Psoas muscle (tissue), 7 donors: ENCODE measurements at regions not wholly inside any gene's neighbourhood (a gene's known extent, or its start where the extent isn't known, plus 50 kb on each side); places are given as distances from the start of the nearest gene placed in this dataset.
A peak's percentile ranks its signal among the peaks of the same experiment; 100 is the strongest.

Experiments
- ATAC-seq, 4 donors: fragments of 200-7000 bp; cut with Tn5 transposase; one replicate each; pipeline ENCODE4 v1.9.1; 2020; ENCODE audit warnings: moderate library complexity in 3 of 4, mild to moderate bottlenecking in 2 of 4
- DNase-seq, 2 donors: peaks; one replicate each; pipeline ENCODE4 v3.0.0-alpha.2; 2020
- H3K27ac ChIP-seq: fragments of 200-600 bp; one replicate; pipeline ENCODE4 v1.8.0; 2022
- H3K27me3 ChIP-seq, 3 donors: fragments of 200-600 bp in 1 of 3; one replicate each; pipeline versions ENCODE4 v1.6.1 to v1.8.0; 2013 to 2022; ENCODE audit warnings: low read length in 2 of 3, mild to moderate bottlenecking in 2 of 3, moderate library complexity in 1 of 3; ENCODE audit not compliant: insufficient read depth in 3 of 3
- H3K36me3 ChIP-seq, 2 donors: fragments of 200-600 bp in 1 of 2; one replicate each; pipeline versions ENCODE4 v1.6.1 to v1.8.0; 2013 to 2022; ENCODE audit warnings: low read depth in 1 of 2, mild to moderate bottlenecking in 1 of 2, moderate library complexity in 1 of 2; ENCODE audit not compliant: insufficient read depth in 1 of 2
- H3K4me1 ChIP-seq: fragments of 200-600 bp; one replicate; pipeline ENCODE4 v1.8.0; 2022
- H3K4me3 ChIP-seq: fragments of 200-600 bp; one replicate; pipeline ENCODE4 v1.8.0; 2022; ENCODE audit warnings: mild to moderate bottlenecking
- H3K9me3 ChIP-seq: fragments of 200-600 bp; one replicate; pipeline ENCODE4 v1.8.0; 2022
- WGBS, 3 donors: extraction: QIAGEN DNeasy Blood & Tissue Kit; methylation state at CpG; one replicate each; pipeline versions ENCODE4 v1.1.6 to v1.1.7; 2013; 5-methylcytosine and 5-hydroxymethylcytosine counted together
- intact Hi-C, 2 donors: fragments of 100-400 bp; cut with DNase I; formaldehyde crosslinking; loops; one replicate each; pipeline versions ENCODE4 v1.11.0 to v1.14.2; 2022
- TF ChIP-seq, protein P1 (sequence below): fragments of 200-600 bp; IDR thresholded peaks from one replicate; pipeline ENCODE4 v1.8.0; 2022; ENCODE audit warnings: antibody characterized with exemption
- donor health status: healthy with polysubstance abuse.
- donor health status: DM: no; HTN: no; CAD: no; lungs with moderate emphysema.
- donor health status: Bipolar disorder and iron deficiency.
- donor health status: healthy.
- donor health status: DM: yes; HTN: yes; CAD: no.
- donor health status: DM: no; HTN: no; CAD: no.
- donor health status: DM: yes; HTN: yes; CAD: no.

DNA sequence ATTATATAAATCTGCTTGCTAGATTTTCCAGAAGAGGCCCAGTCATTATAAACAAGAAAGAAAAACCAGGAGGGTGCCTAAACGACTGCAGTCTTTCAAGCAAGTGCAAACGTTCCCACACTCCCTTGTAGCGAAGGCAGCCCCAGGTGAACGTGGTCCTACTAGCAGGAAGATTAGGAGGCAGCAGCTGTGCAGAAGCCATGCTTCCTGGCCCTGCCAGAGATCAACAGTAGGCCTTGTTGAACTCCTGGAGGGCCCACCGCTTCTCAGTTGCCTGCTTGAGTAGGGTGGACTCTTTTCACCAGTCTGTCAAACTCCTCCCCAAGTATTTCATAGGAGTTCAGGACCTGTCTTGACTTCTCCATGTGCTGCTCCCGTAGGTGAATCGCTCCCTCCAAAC lies 163.0 kb upstream of the GORAB start:
- TF ChIP-seq, protein P1, sequence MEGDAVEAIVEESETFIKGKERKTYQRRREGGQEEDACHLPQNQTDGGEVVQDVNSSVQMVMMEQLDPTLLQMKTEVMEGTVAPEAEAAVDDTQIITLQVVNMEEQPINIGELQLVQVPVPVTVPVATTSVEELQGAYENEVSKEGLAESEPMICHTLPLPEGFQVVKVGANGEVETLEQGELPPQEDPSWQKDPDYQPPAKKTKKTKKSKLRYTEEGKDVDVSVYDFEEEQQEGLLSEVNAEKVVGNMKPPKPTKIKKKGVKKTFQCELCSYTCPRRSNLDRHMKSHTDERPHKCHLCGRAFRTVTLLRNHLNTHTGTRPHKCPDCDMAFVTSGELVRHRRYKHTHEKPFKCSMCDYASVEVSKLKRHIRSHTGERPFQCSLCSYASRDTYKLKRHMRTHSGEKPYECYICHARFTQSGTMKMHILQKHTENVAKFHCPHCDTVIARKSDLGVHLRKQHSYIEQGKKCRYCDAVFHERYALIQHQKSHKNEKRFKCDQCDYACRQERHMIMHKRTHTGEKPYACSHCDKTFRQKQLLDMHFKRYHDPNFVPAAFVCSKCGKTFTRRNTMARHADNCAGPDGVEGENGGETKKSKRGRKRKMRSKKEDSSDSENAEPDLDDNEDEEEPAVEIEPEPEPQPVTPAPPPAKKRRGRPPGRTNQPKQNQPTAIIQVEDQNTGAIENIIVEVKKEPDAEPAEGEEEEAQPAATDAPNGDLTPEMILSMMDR: no peak
- H3K4me1 ChIP-seq: no peaks in the 10 kb centered on the region
- no peak for ATAC-seq
- intact Hi-C loops: no loop called here
- no peaks in the 10 kb centered on the region for H3K36me3 ChIP-seq
- no peak overlapping the region for H3K27ac ChIP-seq
- DNase-seq: no peak
- H3K27me3 ChIP-seq: no peaks in the 10 kb centered on the region
- no peaks in the 10 kb centered on the region for H3K9me3 ChIP-seq
- no peak overlapping the region for H3K4me3 ChIP-seq
- 69 to 75% (median 73%) methylated on average over 7 of the region's 7 CpGs for WGBS, 3 donors

DNA sequence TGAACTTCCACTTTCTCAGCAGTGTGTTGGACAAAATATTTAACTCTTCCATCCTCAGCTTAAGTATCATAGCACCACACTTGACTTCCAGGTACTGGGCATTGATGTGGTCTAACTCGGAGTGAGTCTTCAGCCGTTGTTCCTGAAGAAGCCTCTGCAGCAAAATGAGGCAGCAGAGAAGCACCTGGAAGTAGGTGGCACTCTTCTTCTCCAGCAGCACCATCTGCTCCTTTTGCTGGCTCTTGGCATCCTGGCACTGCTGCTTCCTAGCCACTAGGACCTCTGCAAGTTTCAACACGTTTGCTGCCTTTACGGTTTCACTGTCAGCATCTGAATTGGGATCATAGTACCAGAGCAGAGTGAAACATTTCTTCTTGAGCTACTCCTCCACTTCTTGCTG lies 162.5 kb upstream of the GORAB start:
- Histone ChIP-seq H3K27ac (no peak overlapping the region), H3K9me3 (no peaks in the 10 kb centered on the region), H3K4me1 (no peaks in the 10 kb centered on the region), H3K27me3 (no peaks in the 10 kb centered on the region), H3K36me3 (no peaks in the 10 kb centered on the region), H3K4me3 (no peak overlapping the region)
- intact Hi-C loops: no loop called here
- 87 to 91% (median 90%) methylated on average over 4 of the region's 4 CpGs for WGBS, 3 donors
- ATAC-seq (no peak), DNase-seq (no peak)
- TF ChIP-seq, protein P1: no peak

DNA sequence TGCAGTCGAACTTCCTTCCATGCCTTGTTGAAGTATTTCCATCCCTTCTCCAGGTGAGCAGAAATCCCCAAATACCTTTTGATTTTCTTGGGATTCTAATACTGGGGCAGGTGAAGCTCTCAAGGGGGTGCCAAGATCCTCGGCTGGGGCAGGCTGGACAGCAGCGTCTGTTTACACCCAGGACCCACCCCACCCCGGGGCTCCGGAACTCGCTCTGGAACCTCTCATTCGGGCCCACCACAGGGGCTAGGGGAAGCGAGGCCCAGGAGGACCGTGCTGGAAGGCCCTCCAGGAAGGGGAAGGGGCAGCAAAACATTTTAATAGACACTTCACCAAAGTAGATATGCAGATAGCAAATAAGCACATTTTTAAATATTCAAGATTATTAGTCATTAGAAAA lies 161.9 kb upstream of the GORAB start:
- 85 to 93% (median 92%) methylated on average over 9 of the region's 9 CpGs for WGBS, 3 donors
- no peak overlapping the region for H3K4me3 ChIP-seq
- DNase-seq: peak in 1 of 2 donors; percentile 52
- intact Hi-C loops: no loop called here
- H3K9me3 ChIP-seq: no peaks in the 10 kb centered on the region
- no peak for ATAC-seq
- no peaks in the 10 kb centered on the region for H3K27me3 ChIP-seq
- H3K4me1 ChIP-seq: no peaks in the 10 kb centered on the region
- no peaks in the 10 kb centered on the region for H3K36me3 ChIP-seq
- TF ChIP-seq, protein P1: no peak
- H3K27ac ChIP-seq: no peak overlapping the region

DNA sequence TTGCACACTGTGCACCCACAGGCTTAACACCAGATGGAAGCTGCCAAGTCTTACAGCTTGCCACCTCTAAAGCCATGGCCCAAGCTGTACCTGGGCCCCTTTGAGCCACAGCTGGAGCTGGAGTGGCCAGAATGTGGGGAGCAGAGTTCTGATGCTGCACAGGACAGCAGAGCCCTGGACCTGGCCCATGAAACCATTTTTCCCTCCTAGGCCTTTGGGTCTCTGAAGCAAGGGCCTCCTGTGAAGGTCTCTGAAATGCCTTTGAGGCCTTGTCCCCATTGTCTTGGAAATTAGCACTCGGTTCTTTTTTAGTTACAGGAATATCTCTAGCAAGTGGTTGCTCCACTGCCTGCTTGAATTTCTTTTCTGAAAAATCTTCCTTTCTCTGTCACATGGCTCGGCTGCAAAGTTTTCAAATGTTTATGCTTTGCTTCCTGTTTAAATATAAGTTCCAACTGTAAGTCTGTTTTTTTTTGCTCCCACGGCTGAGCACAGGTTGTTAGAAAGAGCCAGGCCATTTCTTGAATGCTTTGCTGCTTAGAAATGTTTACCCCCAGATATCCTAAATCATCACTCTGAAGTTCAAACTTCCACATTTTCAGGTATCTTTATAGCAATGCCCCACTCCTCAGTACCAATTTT lies 156.8 kb upstream of the GORAB start:
- 77 to 86% (median 84%) methylated on average over 3 of the region's 3 CpGs for WGBS, 3 donors
- Histone ChIP-seq H3K9me3 (no peaks in the 10 kb centered on the region), H3K36me3 (no peaks in the 10 kb centered on the region), H3K27ac (no peak overlapping the region), H3K4me3 (no peak overlapping the region), H3K4me1 (no peaks in the 10 kb centered on the region), H3K27me3 (no peaks in the 10 kb centered on the region)
- DNase-seq (no peak), ATAC-seq (no peak)
- intact Hi-C loops: no loop called here
- TF ChIP-seq, protein P1: no peak

DNA sequence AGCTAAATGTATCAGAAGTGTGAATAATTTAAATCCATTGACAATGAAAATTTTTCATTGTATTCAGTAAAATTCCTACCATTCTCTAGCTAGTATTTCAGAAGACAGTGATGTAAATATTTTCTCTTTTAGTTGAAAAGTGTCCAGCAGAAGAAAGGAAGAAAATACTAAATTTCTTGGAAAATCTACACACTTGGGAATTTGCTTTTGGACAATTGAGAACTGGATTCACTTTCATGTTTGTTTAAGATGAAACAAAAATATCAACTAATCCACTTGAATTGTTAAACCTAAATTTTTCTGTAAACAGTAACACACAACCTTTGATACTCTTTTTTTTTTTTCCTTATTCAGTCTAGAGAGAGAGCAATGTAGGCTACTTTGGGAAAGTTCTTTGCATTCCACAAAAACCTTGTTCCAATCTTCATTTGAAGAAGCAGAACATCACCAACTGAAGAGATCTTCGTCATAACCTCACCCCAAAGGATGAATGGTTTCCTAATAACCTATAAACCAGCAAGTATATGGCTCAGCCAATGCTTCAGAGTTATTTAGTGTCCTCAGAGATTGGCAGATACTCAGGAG lies 155.1 kb upstream of the GORAB start:
- Histone ChIP-seq H3K36me3 (no peaks in the 10 kb centered on the region), H3K27me3 (no peaks in the 10 kb centered on the region), H3K4me3 (no peak overlapping the region), H3K4me1 (no peaks in the 10 kb centered on the region), H3K27ac (no peak overlapping the region), H3K9me3 (no peaks in the 10 kb centered on the region)
- TF ChIP-seq, protein P1: no peak
- no peak for ATAC-seq
- intact Hi-C loops: no loop called here
- DNase-seq: no peak
- WGBS, 3 donors: 0 to 33% (median 0%) methylated on average over 1 of the region's 1 CpG
